ENCODE measurements at regions not wholly inside any gene's neighbourhood (a gene's known extent, or its start where the extent isn't known, plus 50 kb on each side); places are given as distances from the start of the nearest gene placed in this dataset.
"Not testable (repeated sequence)": the region's sequence is repeated elsewhere in the genome, so short reads cannot be mapped to it uniquely, and the experiment has no call there.

- H3K9me2 ChIP-seq (ENCODE audit: insufficient read depth); H3K27ac ChIP-seq (ENCODE audit: low read depth, low read length); H3K4me1 ChIP-seq (ENCODE audit: control insufficient read depth in 1 of 2, insufficient read depth in 2 of 2, low read length in 2 of 2); ATAC-seq; RAD21 ChIA-PET (ENCODE audit: low non-redundant PET in 1 of 2, low total read pairs in 2 of 2, uncharacterized antibody in 2 of 2, unreplicated experiment in 2 of 2); H3K36me3 ChIP-seq (ENCODE audit: control insufficient read depth in 1 of 2, insufficient read depth in 2 of 2, low read length in 2 of 2); intact Hi-C loops (cut with micrococcal nuclease); POLR2A ChIA-PET; CTCF ChIA-PET; BruUV-seq (replicated peaks); H3K27me3 ChIP-seq (ENCODE audit: insufficient read depth, low read length); H2AFZ ChIP-seq (ENCODE audit: low read depth, low read length, poor library complexity, severe bottlenecking); H3K4me2 ChIP-seq (ENCODE audit: low read length); H3K9ac ChIP-seq (ENCODE audit: low read length); H3K4me3 ChIP-seq (replicated peaks in 1 of 2; ENCODE audit: low read depth in 1 of 2, low read length in 2 of 2); H4K20me1 ChIP-seq (ENCODE audit: insufficient read depth); DNase-seq (ENCODE audit: low read depth, low spot score); H3K79me2 ChIP-seq (ENCODE audit: insufficient read depth, low read length): not testable (repeated sequence)
- H3K9me3 ChIP-seq (ENCODE audit: control insufficient read depth in 1 of 2, insufficient read depth in 1 of 2, low read depth in 1 of 2, low read length in 2 of 2), result peaks cover 15 to 16% of the 10 kb centered on the region in 2 experiments; a peak in 3 of 4 replicates
Measured at GRCh38 chr21:20221981-20222380, 776.2 kb upstream of the NCAM2 start.

DNA sequence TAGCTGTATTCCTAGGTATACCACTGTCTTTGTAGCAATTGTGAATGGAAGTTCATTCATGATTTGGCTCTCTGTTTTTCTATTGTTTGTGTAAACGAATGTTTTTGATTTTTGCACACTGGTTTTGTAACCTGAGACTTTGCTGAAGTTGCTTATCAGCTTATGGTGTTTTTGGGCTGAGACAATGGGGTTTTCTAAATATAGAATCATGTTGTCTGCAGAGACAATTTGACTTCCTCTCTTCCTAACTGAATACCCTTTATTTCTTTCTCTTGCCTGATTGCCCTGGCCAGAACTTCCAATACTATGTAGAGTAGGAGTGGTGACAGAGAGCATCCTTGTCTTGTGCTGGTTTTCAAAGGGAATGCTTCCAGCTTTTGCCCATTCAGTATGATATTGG, 761.6 kb upstream of the NCAM2 start:
- H3K4me2 ChIP-seq (ENCODE audit: low read length); H3K9ac ChIP-seq (ENCODE audit: low read length); H3K79me2 ChIP-seq (ENCODE audit: insufficient read depth, low read length); H3K36me3 ChIP-seq (ENCODE audit: control insufficient read depth in 1 of 2, insufficient read depth in 2 of 2, low read length in 2 of 2); ATAC-seq; H3K27me3 ChIP-seq (ENCODE audit: insufficient read depth, low read length); H3K4me3 ChIP-seq (replicated peaks in 1 of 2; ENCODE audit: low read depth in 1 of 2, low read length in 2 of 2); H3K27ac ChIP-seq (ENCODE audit: low read depth, low read length); RAD21 ChIA-PET (ENCODE audit: low non-redundant PET in 1 of 2, low total read pairs in 2 of 2, uncharacterized antibody in 2 of 2, unreplicated experiment in 2 of 2); intact Hi-C loops (cut with micrococcal nuclease); H3K9me2 ChIP-seq (ENCODE audit: insufficient read depth); DNase-seq (ENCODE audit: low read depth, low spot score); POLR2A ChIA-PET; H2AFZ ChIP-seq (ENCODE audit: low read depth, low read length, poor library complexity, severe bottlenecking); H3K4me1 ChIP-seq (ENCODE audit: control insufficient read depth in 1 of 2, insufficient read depth in 2 of 2, low read length in 2 of 2); BruUV-seq (replicated peaks); H4K20me1 ChIP-seq (ENCODE audit: insufficient read depth); CTCF ChIA-PET: not testable (repeated sequence)
- H3K9me3 ChIP-seq (ENCODE audit: control insufficient read depth in 1 of 2, insufficient read depth in 1 of 2, low read depth in 1 of 2, low read length in 2 of 2), result peaks cover 0 to 18% of the 10 kb centered on the region in 2 experiments; a peak in 2 of 4 replicates

DNA sequence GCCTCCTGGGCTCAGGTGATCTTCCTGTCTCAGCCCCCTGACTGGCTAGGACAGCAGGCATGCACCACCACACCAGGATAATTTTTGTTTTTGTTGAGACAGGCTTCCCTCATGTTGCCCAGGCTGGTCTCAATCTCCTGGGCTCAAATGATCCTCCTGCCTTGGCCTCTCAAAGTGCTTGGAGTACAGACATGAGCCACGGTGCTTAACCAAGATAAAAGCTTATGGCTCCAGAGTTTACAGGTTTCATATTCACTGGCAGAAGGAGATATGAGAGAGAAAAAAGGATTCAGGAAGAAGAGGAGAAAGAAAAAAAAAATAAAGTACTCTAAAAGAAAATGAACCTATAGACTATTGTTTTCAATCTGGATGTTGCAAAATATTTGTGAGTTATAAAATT, 748.8 kb upstream of the NCAM2 start:
- H3K79me2 ChIP-seq (ENCODE audit: insufficient read depth, low read length), result no peaks in the 10 kb centered on the region
- H2AFZ ChIP-seq (ENCODE audit: low read depth, low read length, poor library complexity, severe bottlenecking), result no peak overlapping the region
- ChIA-PET CTCF (no interaction called here), RAD21 (ENCODE audit: low non-redundant PET in 1 of 2, low total read pairs in 2 of 2, uncharacterized antibody in 2 of 2, unreplicated experiment in 2 of 2) (no interaction called here), POLR2A (no interaction called here)
- intact Hi-C loops (cut with micrococcal nuclease), result no loop called here
- no peak overlapping the region for H3K27ac ChIP-seq (ENCODE audit: low read depth, low read length)
- H3K9me3 ChIP-seq (ENCODE audit: control insufficient read depth in 1 of 2, insufficient read depth in 1 of 2, low read depth in 1 of 2, low read length in 2 of 2), result peaks cover 5 to 12% of the 10 kb centered on the region in 2 experiments; a peak in 3 of 4 replicates
- no peaks in the 10 kb centered on the region for H3K36me3 ChIP-seq (ENCODE audit: control insufficient read depth in 1 of 2, insufficient read depth in 2 of 2, low read length in 2 of 2)
- BruUV-seq (replicated peaks), result no TSS peak
- no peaks in the 10 kb centered on the region for H3K9me2 ChIP-seq (ENCODE audit: insufficient read depth)
- no peaks in the 10 kb centered on the region for H4K20me1 ChIP-seq (ENCODE audit: insufficient read depth)
- no peaks in the 10 kb centered on the region for H3K27me3 ChIP-seq (ENCODE audit: insufficient read depth, low read length)
- DNase-seq (ENCODE audit: low read depth, low spot score), result no peak
- H3K4me2 ChIP-seq (ENCODE audit: low read length), result no peak overlapping the region
- no peak for ATAC-seq
- no peak overlapping the region for H3K9ac ChIP-seq (ENCODE audit: low read length)
- no peaks in the 10 kb centered on the region for H3K4me1 ChIP-seq (ENCODE audit: control insufficient read depth in 1 of 2, insufficient read depth in 2 of 2, low read length in 2 of 2)
- H3K4me3 ChIP-seq (replicated peaks in 1 of 2; ENCODE audit: low read depth in 1 of 2, low read length in 2 of 2), result no peak overlapping the region
- TF ChIP-seq RAD21 (IDR thresholded peaks at IDR 0.05; ENCODE audit: low read depth) (no peak), ZFX (IDR thresholded peaks at IDR 0.05) (no peak), YY1 (IDR thresholded peaks at IDR 0.05; ENCODE audit: extremely low read depth, insufficient replicate concordance, low read depth, low read length) (no peak), TCF7L2 (IDR thresholded peaks at IDR 0.05; ENCODE audit: borderline replicate concordance, extremely low read depth, insufficient read depth, insufficient read length) (no peak), EGR1 (IDR thresholded peaks at IDR 0.05; ENCODE audit: low read depth) (no peak), EZH2 (IDR thresholded peaks at IDR 0.05) (no peak), ZNF274 (IDR thresholded peaks at IDR 0.05; ENCODE audit: low read depth, low read length) (no peak), CBX3 (IDR thresholded peaks at IDR 0.05; ENCODE audit: low read depth) (no peak), SP1 (IDR thresholded peaks at IDR 0.05; ENCODE audit: low read depth) (no peak)
- TF ChIP-seq, protein P1, sequence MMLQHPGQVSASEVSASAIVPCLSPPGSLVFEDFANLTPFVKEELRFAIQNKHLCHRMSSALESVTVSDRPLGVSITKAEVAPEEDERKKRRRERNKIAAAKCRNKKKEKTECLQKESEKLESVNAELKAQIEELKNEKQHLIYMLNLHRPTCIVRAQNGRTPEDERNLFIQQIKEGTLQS (IDR thresholded peaks at IDR 0.05), result no peak
- TF ChIP-seq, protein P2, sequence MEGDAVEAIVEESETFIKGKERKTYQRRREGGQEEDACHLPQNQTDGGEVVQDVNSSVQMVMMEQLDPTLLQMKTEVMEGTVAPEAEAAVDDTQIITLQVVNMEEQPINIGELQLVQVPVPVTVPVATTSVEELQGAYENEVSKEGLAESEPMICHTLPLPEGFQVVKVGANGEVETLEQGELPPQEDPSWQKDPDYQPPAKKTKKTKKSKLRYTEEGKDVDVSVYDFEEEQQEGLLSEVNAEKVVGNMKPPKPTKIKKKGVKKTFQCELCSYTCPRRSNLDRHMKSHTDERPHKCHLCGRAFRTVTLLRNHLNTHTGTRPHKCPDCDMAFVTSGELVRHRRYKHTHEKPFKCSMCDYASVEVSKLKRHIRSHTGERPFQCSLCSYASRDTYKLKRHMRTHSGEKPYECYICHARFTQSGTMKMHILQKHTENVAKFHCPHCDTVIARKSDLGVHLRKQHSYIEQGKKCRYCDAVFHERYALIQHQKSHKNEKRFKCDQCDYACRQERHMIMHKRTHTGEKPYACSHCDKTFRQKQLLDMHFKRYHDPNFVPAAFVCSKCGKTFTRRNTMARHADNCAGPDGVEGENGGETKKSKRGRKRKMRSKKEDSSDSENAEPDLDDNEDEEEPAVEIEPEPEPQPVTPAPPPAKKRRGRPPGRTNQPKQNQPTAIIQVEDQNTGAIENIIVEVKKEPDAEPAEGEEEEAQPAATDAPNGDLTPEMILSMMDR (IDR thresholded peaks at IDR 0.05 in 2 of 3, conservative IDR thresholded peaks at IDR 0.05 in 1 of 3; ENCODE audit: borderline replicate concordance in 1 of 3, insufficient read depth in 1 of 3, low read depth in 2 of 3, low read length in 2 of 3), result no peak

All from HCT116 (cell line).